Transverse colon (tissue), 4 donors: ENCODE measurements at regions not wholly inside any gene's neighbourhood (a gene's known extent, or its start where the extent isn't known, plus 50 kb on each side); places are given as distances from the start of the nearest gene placed in this dataset.
"Not testable (repeated sequence)": the region's sequence is repeated elsewhere in the genome, so short reads cannot be mapped to it uniquely, and the experiment has no call there.

ENCODE experiments used
- DNase-seq: peaks from one replicate; pipeline ENCODE4 v3.0.0-alpha.2; 2019
- H3K27ac ChIP-seq, 4 donors: fragments of 200-600 bp; sonication (generic); 2 replicates each; pipeline ENCODE4 v1.5.1; 2016 to 2018; ENCODE audit warnings: inconsistent platforms in 4 of 4
- H3K27me3 ChIP-seq: fragments of 200-600 bp; sonication (generic); 2 replicates; pipeline ENCODE4 v1.5.1; 2017; ENCODE audit warnings: inconsistent platforms
- H3K36me3 ChIP-seq, 4 donors: fragments of 200-600 bp; sonication (generic); 2 replicates each; pipeline ENCODE4 v1.5.1; 2017 to 2019; ENCODE audit warnings: inconsistent platforms in 4 of 4
- H3K4me1 ChIP-seq, 4 donors: fragments of 200-600 bp; sonication (generic); 2 replicates each; pipeline ENCODE4 v1.5.1; 2017 to 2020; ENCODE audit warnings: inconsistent platforms in 4 of 4
- H3K4me3 ChIP-seq, 4 donors: fragments of 200-600 bp; sonication (generic); 1 replicate in 1 of 4; 2 replicates in 3 of 4; pipeline versions ENCODE4 v1.5.1 to v1.6.1; 2017 to 2019; ENCODE audit warnings: inconsistent platforms in 4 of 4
- H3K9me3 ChIP-seq, 2 donors: fragments of 200-600 bp; sonication (generic); 2 replicates each; pipeline ENCODE4 v1.5.1; 2017 to 2019; ENCODE audit warnings: inconsistent platforms in 2 of 2
- CTCF ChIP-seq, 5 experiments: fragments of 200-600 bp in 3 of 5; fragments of 450-650 bp in 2 of 5; sonication (generic) in 3 of 5; IDR thresholded peaks; 1 replicate in 2 of 5; 2 replicates in 3 of 5; pipeline ENCODE4 v1.5.1; 2016 to 2017; ENCODE audit warnings: antibody characterized with exemption in 5 of 5, inconsistent platforms in 3 of 5, mild to moderate bottlenecking in 2 of 5, moderate library complexity in 1 of 5
- EP300 ChIP-seq: sonication (generic); formaldehyde crosslinking; IDR thresholded peaks from one replicate; pipeline ENCODE4 v1.6.1; 2017; ENCODE audit warnings: antibody characterized with exemption, low read depth
- POLR2A ChIP-seq: fragments of 450-650 bp; IDR thresholded peaks from one replicate; pipeline ENCODE4 v1.6.1; 2016; ENCODE audit warnings: antibody characterized with exemption, mild to moderate bottlenecking, moderate library complexity
- POLR2AphosphoS5 ChIP-seq, 3 donors: sonication (generic); formaldehyde crosslinking; IDR thresholded peaks; one replicate each; pipeline ENCODE4 v1.6.1; 2016; ENCODE audit warnings: antibody characterized with exemption in 3 of 3
- WGBS, 2 donors: methylation state at CpG; one replicate each; pipeline ENCODE4 v1.1.5; 2018; ENCODE audit warnings: low coverage in 1 of 2; 5-methylcytosine and 5-hydroxymethylcytosine counted together
- in situ Hi-C, 4 donors: fragments of 200-750 bp; cut with MboI; loops; one replicate each; pipeline versions ENCODE4 v1.15.0 to v1.15.1; 2017; ENCODE audit warnings: low sequenced_read_pairs in 3 of 4, low pct_ligation_motif_present in 1 of 4, low pct_unique_long_range_greater_than_20kb in 1 of 4
- intact Hi-C: fragments of 100-400 bp; cut with DNase I; formaldehyde crosslinking; loops from one replicate; pipeline ENCODE4 v1.15.1; 2023; ENCODE audit warnings: low total_unique reads

DNA sequence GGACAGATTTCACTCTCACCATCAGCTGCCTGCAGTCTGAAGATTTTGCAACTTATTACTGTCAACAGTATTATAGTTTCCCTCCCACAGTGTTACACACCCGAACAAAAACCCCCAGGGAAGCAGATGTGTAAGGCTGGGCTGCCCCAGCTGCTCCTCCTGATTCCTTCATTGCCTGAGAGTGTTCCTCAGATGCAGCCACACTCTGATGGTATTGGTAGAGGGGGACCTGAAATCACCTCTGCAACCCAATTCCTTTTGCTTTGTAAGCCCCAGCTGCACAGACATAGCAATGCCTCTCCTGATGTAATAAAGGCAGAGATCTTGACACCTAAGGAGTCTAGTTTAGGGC lies 1529.8 kb downstream of the RPIA start:
- intact Hi-C loops (no loop called here), in situ Hi-C loops (no loop called here)
- Histone ChIP-seq H3K27ac (no peak overlapping the region), H3K36me3 (no peaks in the 10 kb centered on the region), H3K27me3 (no peaks in the 10 kb centered on the region), H3K4me3 (no peak overlapping the region), H3K4me1 (no peaks in the 10 kb centered on the region), H3K9me3 (no peaks in the 10 kb centered on the region)
- DNase-seq: no peak
- no peak for TF ChIP-seq POLR2AphosphoS5 (IDR thresholded peaks at IDR 0.05)
- TF ChIP-seq POLR2A: no peak
- no peak for TF ChIP-seq EP300
- no peak for TF ChIP-seq CTCF (IDR thresholded peaks at IDR 0.05)
- WGBS, 2 donors: 17% methylated on average over 1 of the region's 1 CpG; no CpG with 5 or more reads in 1 of the 2 donors

GRCh38 chr2:90224767-90225166 lies 1533.3 kb downstream of the RPIA start:
- intact Hi-C loops, H3K4me3 ChIP-seq, in situ Hi-C loops, H3K9me3 ChIP-seq, H3K36me3 ChIP-seq, H3K27ac ChIP-seq, DNase-seq, H3K27me3 ChIP-seq, H3K4me1 ChIP-seq: not testable (repeated sequence)

DNA sequence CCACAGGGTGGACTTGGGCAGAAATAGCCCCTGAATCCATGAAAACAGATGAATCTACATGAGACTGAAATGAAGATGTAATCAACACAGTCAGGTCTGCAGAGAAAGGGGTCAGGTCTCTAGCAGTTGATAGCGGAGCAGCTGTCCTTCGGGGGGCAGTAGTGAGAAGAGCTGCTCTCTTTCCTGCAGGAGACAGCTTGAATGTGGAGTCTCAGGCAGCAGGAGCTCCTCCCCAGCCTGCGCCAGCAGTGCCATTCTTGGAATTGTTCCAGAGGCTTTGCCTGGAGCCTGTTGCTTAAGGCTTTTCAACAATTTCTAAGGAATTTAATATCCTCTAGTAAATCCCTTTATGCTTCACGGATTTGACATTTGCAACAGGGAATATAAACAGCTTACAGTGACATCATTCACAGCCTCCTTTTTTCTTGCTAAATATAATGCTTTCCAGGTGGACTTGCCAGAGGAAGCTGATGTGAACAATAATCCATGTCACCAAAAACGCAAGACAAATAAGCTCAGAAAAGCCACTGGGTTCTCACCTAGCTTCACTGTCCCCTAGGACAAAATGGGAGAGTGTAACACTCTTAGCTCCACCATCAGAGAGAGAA lies 1535.1 kb downstream of the RPIA start:
- H3K36me3 ChIP-seq, in situ Hi-C loops, DNase-seq, H3K27ac ChIP-seq, H3K4me1 ChIP-seq, H3K9me3 ChIP-seq, intact Hi-C loops, H3K4me3 ChIP-seq, H3K27me3 ChIP-seq: not testable (repeated sequence)
- WGBS, 2 donors: 31% methylated on average over 5 of the region's 5 CpGs; no CpG with 5 or more reads in 1 of the 2 donors

DNA sequence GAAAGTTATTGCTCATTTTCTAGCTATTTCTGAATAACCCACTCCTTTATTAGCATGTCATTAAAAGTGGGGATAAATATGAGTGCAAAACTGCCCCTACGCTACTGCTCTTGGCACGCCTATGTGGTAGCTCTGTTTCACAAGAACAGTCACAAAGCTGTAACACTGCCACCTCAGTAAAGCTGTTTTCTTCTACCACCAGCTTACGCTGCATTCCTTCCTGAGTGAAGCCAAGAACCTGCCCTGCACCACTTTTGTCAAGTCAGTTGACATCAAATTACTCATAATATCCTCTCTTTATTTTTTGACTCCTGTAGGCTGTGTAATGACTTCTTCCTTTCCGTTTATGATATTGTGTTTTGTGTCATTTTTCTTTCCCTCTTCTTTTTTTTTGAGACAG lies 1539.7 kb downstream of the RPIA start:
- H3K27me3 ChIP-seq, DNase-seq, intact Hi-C loops, in situ Hi-C loops, H3K4me1 ChIP-seq, H3K4me3 ChIP-seq, H3K9me3 ChIP-seq, H3K27ac ChIP-seq, H3K36me3 ChIP-seq: not testable (repeated sequence)
- WGBS, 2 donors: 79% methylated on average over 4 of the region's 4 CpGs; no CpG with 5 or more reads in 1 of the 2 donors

DNA sequence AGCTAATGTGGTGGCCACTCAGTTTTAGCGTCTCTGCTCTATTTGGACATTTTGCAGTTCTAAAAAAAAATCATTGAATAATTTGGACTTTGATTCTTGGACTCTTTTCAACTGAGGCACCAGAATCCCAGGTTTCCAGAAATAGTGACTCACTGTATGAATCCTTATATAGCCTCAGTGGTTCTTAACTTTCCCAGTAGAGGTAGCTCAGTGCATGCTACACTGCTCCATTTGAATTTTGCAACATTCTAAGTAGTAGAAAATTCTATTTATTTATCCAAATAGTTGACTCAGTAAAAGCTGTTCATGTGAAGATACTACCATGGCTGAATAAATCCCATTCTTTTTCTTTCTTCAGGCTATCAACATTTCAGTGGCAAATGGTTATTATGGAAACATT lies 1544.0 kb downstream of the RPIA start:
- DNase-seq, H3K27ac ChIP-seq, H3K4me1 ChIP-seq, H3K4me3 ChIP-seq, H3K27me3 ChIP-seq, in situ Hi-C loops, intact Hi-C loops, H3K36me3 ChIP-seq, H3K9me3 ChIP-seq: not testable (repeated sequence)
- WGBS, 2 donors: 0% methylated on average over 1 of the region's 1 CpG; no CpG with 5 or more reads in 1 of the 2 donors

DNA sequence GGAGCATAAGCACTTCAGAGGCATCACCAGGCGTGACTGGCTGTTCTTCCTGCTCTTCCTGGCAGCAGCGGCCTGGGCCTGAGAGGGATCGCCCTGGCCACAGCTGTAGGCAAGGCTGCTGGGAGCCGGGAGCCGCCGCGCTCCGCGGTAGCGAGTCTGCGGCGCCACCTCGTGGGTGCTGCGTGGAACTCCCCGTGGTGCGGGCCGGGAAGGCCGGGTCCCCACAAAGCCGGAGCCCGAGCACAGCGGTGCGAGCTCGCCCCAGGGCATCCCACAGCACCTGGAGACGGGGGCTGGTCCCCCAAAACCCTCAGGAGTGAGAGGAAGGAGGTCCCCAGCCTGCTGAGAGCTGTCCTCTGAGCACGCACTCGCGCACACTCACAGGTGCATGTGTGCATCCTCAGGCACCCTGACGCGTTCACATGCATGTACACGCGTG lies 1546.5 kb downstream of the RPIA start:
- intact Hi-C loops: not testable (repeated sequence)
- peak in 3 of 5 experiments; percentile 9 to 30 (median 19) for TF ChIP-seq CTCF (IDR thresholded peaks at IDR 0.05)

DNA sequence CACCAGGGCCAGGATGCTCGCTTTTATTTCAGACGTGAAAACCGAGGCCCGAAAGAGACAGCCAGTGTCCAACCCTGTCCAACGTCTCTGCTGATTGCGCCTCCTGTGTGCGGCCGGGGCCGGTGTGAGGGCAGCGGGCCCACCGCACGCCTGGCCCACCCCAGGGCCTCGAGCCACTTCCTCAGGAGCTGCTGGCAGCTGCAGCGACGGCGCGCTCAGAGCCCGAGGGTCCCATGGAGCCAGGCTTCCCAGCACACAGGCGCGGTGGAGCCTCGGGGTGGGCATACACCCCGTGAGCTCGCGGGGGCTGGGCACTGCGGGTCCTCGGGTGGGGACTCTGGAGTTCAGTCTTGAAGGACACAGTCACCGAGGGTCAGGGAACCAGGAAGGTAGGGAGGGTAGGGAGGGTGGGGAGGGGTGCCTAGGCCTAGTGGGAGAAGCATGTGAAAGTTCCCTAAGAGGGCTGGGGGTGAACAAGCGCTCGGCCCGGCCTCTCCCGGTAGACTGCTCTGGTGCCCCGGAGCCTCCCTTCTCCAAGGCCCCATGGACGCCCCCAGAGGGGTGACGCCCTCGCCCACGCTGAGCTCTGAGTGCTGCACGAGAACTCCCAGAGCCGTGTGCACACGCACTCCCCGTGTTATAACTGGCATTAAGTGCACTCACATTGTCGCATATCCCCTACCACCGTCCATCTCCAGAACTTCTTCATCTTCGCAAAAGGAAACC lies 1547.2 kb downstream of the RPIA start:
- H3K36me3 ChIP-seq, H3K4me1 ChIP-seq, H3K27me3 ChIP-seq, intact Hi-C loops, H3K9me3 ChIP-seq, H3K4me3 ChIP-seq, H3K27ac ChIP-seq, in situ Hi-C loops, DNase-seq: not testable (repeated sequence)
- 84 to 100% methylated on average over 1 to 22 of the region's 43 CpGs for WGBS, 2 donors

More for the DNA sequence above, 1546.5 kb downstream of the RPIA start:
- H3K9me3 ChIP-seq, H3K36me3 ChIP-seq, H3K27me3 ChIP-seq, H3K27ac ChIP-seq, H3K4me1 ChIP-seq, in situ Hi-C loops, H3K4me3 ChIP-seq: not testable (repeated sequence)
- 53% methylated on average over 22 of the region's 31 CpGs; no CpG with 5 or more reads in 1 of the 2 donors for WGBS, 2 donors
- peak; percentile 43 for DNase-seq

DNA sequence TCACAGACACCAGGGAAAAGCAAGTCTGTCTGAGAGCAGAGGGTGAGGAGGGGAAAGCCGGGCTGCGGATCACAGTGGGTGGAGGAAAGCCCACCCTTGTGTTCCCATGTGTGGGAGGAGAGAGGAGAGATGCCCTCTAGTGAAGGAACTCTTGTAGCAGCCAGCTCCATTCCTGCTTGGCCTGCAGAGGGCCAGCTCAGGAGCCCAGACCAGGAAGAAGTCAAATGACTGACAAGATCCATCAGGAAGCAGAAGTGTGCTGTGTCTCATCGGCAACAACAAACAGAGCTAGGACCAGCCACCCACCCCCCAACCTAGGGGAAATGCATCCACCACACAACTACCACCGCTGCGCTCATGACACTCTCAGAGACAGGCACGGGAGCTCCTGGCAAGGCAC lies 1548.3 kb downstream of the RPIA start:
- DNase-seq, H3K36me3 ChIP-seq, H3K9me3 ChIP-seq, H3K27me3 ChIP-seq, intact Hi-C loops, H3K27ac ChIP-seq, H3K4me1 ChIP-seq, in situ Hi-C loops, H3K4me3 ChIP-seq: not testable (repeated sequence)
- WGBS, 2 donors: 58% methylated on average over 3 of the region's 6 CpGs; no CpG with 5 or more reads in 1 of the 2 donors
